GM19043 (cell line): ENCODE measurements at regions not wholly inside any gene's neighbourhood (a gene's known extent, or its start where the extent isn't known, plus 50 kb on each side); places are given as distances from the start of the nearest gene placed in this dataset.
"Not testable (repeated sequence)": the region's sequence is repeated elsewhere in the genome, so short reads cannot be mapped to it uniquely, and the experiment has no call there.

ENCODE experiments used
- ATAC-seq: cut with Tn5 transposase; IDR thresholded peaks from one replicate; pipeline ENCODE4 v1.9.1; 2021; ENCODE audit warnings: low read depth; ENCODE audit not compliant: unreplicated experiment

- not testable (repeated sequence) for ATAC-seq
These were observed 52.6 kb upstream of the KIF26B start for GRCh38 chr1:245102149-245102548.

GRCh38 chr1:245099401-245099800, 55.4 kb upstream of the KIF26B start:
- no peak for ATAC-seq

- ATAC-seq, result no peak
These were observed 55.9 kb upstream of the KIF26B start for GRCh38 chr1:245098924-245099323.

GRCh38 chr1:245096311-245097066, 58.3 kb upstream of the KIF26B start:
- no peak for ATAC-seq

GRCh38 chr1:245095903-245096302, 58.9 kb upstream of the KIF26B start:
- ATAC-seq, result no peak

GRCh38 chr1:245094954-245095353, 59.8 kb upstream of the KIF26B start:
- no peak for ATAC-seq

- ATAC-seq, result no peak
These were observed 60.7 kb upstream of the KIF26B start for GRCh38 chr1:245094092-245094491.

- ATAC-seq, result no peak
These were observed 62.2 kb upstream of the KIF26B start for GRCh38 chr1:245092638-245092976.

- no peak for ATAC-seq
These were observed 62.8 kb upstream of the KIF26B start for GRCh38 chr1:245091818-245092637.

GRCh38 chr1:245091171-245091621, 63.6 kb upstream of the KIF26B start:
- no peak for ATAC-seq

- ATAC-seq, result no peak
These were observed 64.2 kb upstream of the KIF26B start for GRCh38 chr1:245090491-245091090.

- no peak for ATAC-seq
These were observed 67.1 kb upstream of the KIF26B start for GRCh38 chr1:245087723-245088122.

- no peak for ATAC-seq
These were observed 68.3 kb upstream of the KIF26B start for GRCh38 chr1:245086389-245086969.

- ATAC-seq, result no peak
These were observed 69.2 kb upstream of the KIF26B start for GRCh38 chr1:245085508-245086095.

- ATAC-seq, result no peak
These were observed 70.2 kb upstream of the KIF26B start for GRCh38 chr1:245084551-245084950.

- ATAC-seq, result no peak
These were observed 75.7 kb upstream of the KIF26B start for GRCh38 chr1:245079021-245079609.

- no peak for ATAC-seq
These were observed 79.9 kb upstream of the KIF26B start for GRCh38 chr1:245074898-245075297.

- ATAC-seq, result no peak
These were observed 80.5 kb upstream of the KIF26B start for GRCh38 chr1:245074232-245074747.

- ATAC-seq, result no peak
These were observed 83.8 kb upstream of the KIF26B start for GRCh38 chr1:245070836-245071615.
